ENCODE measurements at regions not wholly inside any gene's neighbourhood (a gene's known extent, or its start where the extent isn't known, plus 50 kb on each side); places are given as distances from the start of the nearest gene placed in this dataset.

GRCh38 chrX:46321676-46322075 is 223.5 kb downstream of the ZNF674 start:
- no peaks in the 10 kb centered on the region for H3K79me2 ChIP-seq (ENCODE audit: insufficient read depth, low read length)
- H3K4me1 ChIP-seq (ENCODE audit: insufficient read depth, low read length, severe bottlenecking): no peaks in the 10 kb centered on the region
- no peaks in the 10 kb centered on the region for H3K27me3 ChIP-seq (ENCODE audit: insufficient read depth, low read length)
- H3F3A ChIP-seq (ENCODE audit: insufficient read depth, low read length): no peaks in the 10 kb centered on the region
- no peaks in the 10 kb centered on the region for H3K9me2 ChIP-seq (ENCODE audit: low read depth, low read length)
- H4K20me1 ChIP-seq (ENCODE audit: insufficient read depth, low read length): no peaks in the 10 kb centered on the region
- no peak overlapping the region for H3K4me3 ChIP-seq (ENCODE audit: low read depth, low read length, poor library complexity, severe bottlenecking)
- no peak for TF ChIP-seq EZH2 (IDR thresholded peaks at IDR 0.05; ENCODE audit: borderline replicate concordance, low read length)
- TF ChIP-seq CTCF (IDR thresholded peaks at IDR 0.05; ENCODE audit: low read length): no peak
- H3K4me2 ChIP-seq (ENCODE audit: low read length): no peak overlapping the region
- no peak overlapping the region for H3K9ac ChIP-seq (ENCODE audit: low read length)
- H3K36me3 ChIP-seq (ENCODE audit: insufficient read depth, low read length): no peaks in the 10 kb centered on the region
- H2AFZ ChIP-seq (ENCODE audit: low read length): no peak overlapping the region
- no peak overlapping the region for H3K27ac ChIP-seq (ENCODE audit: low read depth, low read length, poor library complexity, severe bottlenecking)
- H3K9me3 ChIP-seq (ENCODE audit: low read length): no peaks in the 10 kb centered on the region

GRCh38 chrX:46319750-46320149 is 225.5 kb downstream of the ZNF674 start:
- H3K4me3 ChIP-seq (ENCODE audit: low read depth, low read length, poor library complexity, severe bottlenecking): no peak overlapping the region

GRCh38 chrX:46318551-46318950 is 226.7 kb downstream of the ZNF674 start:
- no peaks in the 10 kb centered on the region for H3K9me3 ChIP-seq (ENCODE audit: low read length)
- no peaks in the 10 kb centered on the region for H4K20me1 ChIP-seq (ENCODE audit: insufficient read depth, low read length)
- H3K4me3 ChIP-seq (ENCODE audit: low read depth, low read length, poor library complexity, severe bottlenecking): no peak overlapping the region
- TF ChIP-seq EZH2 (IDR thresholded peaks at IDR 0.05; ENCODE audit: borderline replicate concordance, low read length) (no peak), CTCF (IDR thresholded peaks at IDR 0.05; ENCODE audit: low read length) (no peak)
- H3K36me3 ChIP-seq (ENCODE audit: insufficient read depth, low read length): no peaks in the 10 kb centered on the region
- H3F3A ChIP-seq (ENCODE audit: insufficient read depth, low read length): no peaks in the 10 kb centered on the region
- no peaks in the 10 kb centered on the region for H3K9me2 ChIP-seq (ENCODE audit: low read depth, low read length)
- no peak overlapping the region for H2AFZ ChIP-seq (ENCODE audit: low read length)
- no peaks in the 10 kb centered on the region for H3K4me1 ChIP-seq (ENCODE audit: insufficient read depth, low read length, severe bottlenecking)
- no peak overlapping the region for H3K27ac ChIP-seq (ENCODE audit: low read depth, low read length, poor library complexity, severe bottlenecking)
- H3K27me3 ChIP-seq (ENCODE audit: insufficient read depth, low read length): no peaks in the 10 kb centered on the region
- H3K4me2 ChIP-seq (ENCODE audit: low read length): no peak overlapping the region
- no peak overlapping the region for H3K9ac ChIP-seq (ENCODE audit: low read length)
- no peaks in the 10 kb centered on the region for H3K79me2 ChIP-seq (ENCODE audit: insufficient read depth, low read length)

More at GRCh38 chrX:46319750-46320149, 225.5 kb downstream of the ZNF674 start:
- Histone ChIP-seq H3K4me2 (ENCODE audit: low read length) (no peak overlapping the region), H3K27me3 (ENCODE audit: insufficient read depth, low read length) (no peaks in the 10 kb centered on the region), H3K9ac (ENCODE audit: low read length) (no peak overlapping the region), H3K4me1 (ENCODE audit: insufficient read depth, low read length, severe bottlenecking) (no peaks in the 10 kb centered on the region), H2AFZ (ENCODE audit: low read length) (no peak overlapping the region), H3K27ac (ENCODE audit: low read depth, low read length, poor library complexity, severe bottlenecking) (no peak overlapping the region), H3F3A (ENCODE audit: insufficient read depth, low read length) (no peaks in the 10 kb centered on the region), H3K9me3 (ENCODE audit: low read length) (no peaks in the 10 kb centered on the region), H3K36me3 (ENCODE audit: insufficient read depth, low read length) (no peaks in the 10 kb centered on the region), H3K79me2 (ENCODE audit: insufficient read depth, low read length) (no peaks in the 10 kb centered on the region), H3K9me2 (ENCODE audit: low read depth, low read length) (no peaks in the 10 kb centered on the region), H4K20me1 (ENCODE audit: insufficient read depth, low read length) (no peaks in the 10 kb centered on the region)
- TF ChIP-seq CTCF (IDR thresholded peaks at IDR 0.05; ENCODE audit: low read length) (no peak), EZH2 (IDR thresholded peaks at IDR 0.05; ENCODE audit: borderline replicate concordance, low read length) (no peak)

Data from OCI-LY1 (cell line).